Thoracic aorta (tissue), 2 donors: ENCODE measurements at regions not wholly inside any gene's neighbourhood (a gene's known extent, or its start where the extent isn't known, plus 50 kb on each side); places are given as distances from the start of the nearest gene placed in this dataset.

Experiments
- ATAC-seq: fragments of 150-250 bp; one replicate; pipeline ENCODE4 v1.8.0; 2017; ENCODE audit warnings: low read depth; ENCODE audit not compliant: insufficient number of reproducible peaks, low FRiP score
- DNase-seq: peaks from one replicate; pipeline ENCODE4 v3.0.0-alpha.2; 2020; ENCODE audit warnings: low spot score
- H3K27ac ChIP-seq, 2 donors: fragments of 200-600 bp; sonication (generic); 1 replicate in 1 of 2; 2 replicates in 1 of 2; pipeline ENCODE4 v1.5.1; 2016; ENCODE audit warnings: mild to moderate bottlenecking in 2 of 2, moderate library complexity in 2 of 2
- H3K27me3 ChIP-seq: fragments of 200-600 bp; sonication (generic); replicated peaks from 2 replicates; pipeline ENCODE4 v1.6.0; 2016; ENCODE audit warnings: mild to moderate bottlenecking; ENCODE audit not compliant: insufficient read depth
- H3K36me3 ChIP-seq: fragments of 200-600 bp; sonication (generic); one replicate; pipeline ENCODE4 v1.5.1; 2016
- H3K4me1 ChIP-seq, 2 donors: fragments of 200-600 bp; sonication (generic); 1 replicate in 1 of 2; 2 replicates in 1 of 2; pipeline versions ENCODE4 v1.5.1 to v1.6.0; 2016; ENCODE audit warnings: low read depth in 2 of 2, mild to moderate bottlenecking in 1 of 2; ENCODE audit not compliant: control insufficient read depth in 1 of 2
- H3K4me3 ChIP-seq: fragments of 200-600 bp; sonication (generic); 2 replicates; pipeline ENCODE4 v1.5.1; 2016; ENCODE audit warnings: mild to moderate bottlenecking
- H3K9me3 ChIP-seq: fragments of 200-600 bp; sonication (generic); 2 replicates; pipeline ENCODE4 v1.5.1; 2016
- CTCF ChIP-seq: fragments of 200-600 bp; sonication (generic); IDR thresholded peaks from one replicate; pipeline ENCODE4 v1.5.1; 2019; ENCODE audit warnings: antibody characterized with exemption

- no peaks in the 10 kb centered on the region for H3K36me3 ChIP-seq
- H3K4me3 ChIP-seq: no peak overlapping the region
Observed at GRCh38 chr4:89657931-89658700, 178.8 kb downstream of the SNCA start.

GRCh38 chr4:89653012-89653411 lies 183.9 kb downstream of the SNCA start:
- no peaks in the 10 kb centered on the region for H3K27me3 ChIP-seq
- H3K4me1 ChIP-seq: no peaks in the 10 kb centered on the region
- ATAC-seq: no peak
- H3K9me3 ChIP-seq: no peaks in the 10 kb centered on the region
- no peak overlapping the region for H3K27ac ChIP-seq
- H3K36me3 ChIP-seq: no peaks in the 10 kb centered on the region
- no peak for DNase-seq
- TF ChIP-seq CTCF: no peak
- H3K4me3 ChIP-seq: no peak overlapping the region

More at GRCh38 chr4:89657931-89658700, 178.8 kb downstream of the SNCA start:
- H3K4me1 ChIP-seq: no peaks in the 10 kb centered on the region
- H3K9me3 ChIP-seq: no peaks in the 10 kb centered on the region
- ATAC-seq (no peak), DNase-seq (no peak)
- no peaks in the 10 kb centered on the region for H3K27me3 ChIP-seq
- H3K27ac ChIP-seq: no peak overlapping the region
- no peak for TF ChIP-seq CTCF

GRCh38 chr4:89645482-89645881 lies 191.5 kb downstream of the SNCA start:
- DNase-seq (no peak), ATAC-seq (no peak)
- no peaks in the 10 kb centered on the region for H3K36me3 ChIP-seq
- no peak for TF ChIP-seq CTCF
- H3K27me3 ChIP-seq: no peaks in the 10 kb centered on the region
- no peak overlapping the region for H3K27ac ChIP-seq
- no peaks in the 10 kb centered on the region for H3K9me3 ChIP-seq
- no peak overlapping the region for H3K4me3 ChIP-seq
- no peaks in the 10 kb centered on the region for H3K4me1 ChIP-seq

GRCh38 chr4:89641367-89641687 lies 195.6 kb downstream of the SNCA start:
- no peaks in the 10 kb centered on the region for H3K27me3 ChIP-seq
- H3K4me1 ChIP-seq: no peaks in the 10 kb centered on the region
- no peak for TF ChIP-seq CTCF
- ATAC-seq (no peak), DNase-seq (no peak)
- no peaks in the 10 kb centered on the region for H3K9me3 ChIP-seq
- H3K4me3 ChIP-seq: no peak overlapping the region
- no peaks in the 10 kb centered on the region for H3K36me3 ChIP-seq
- no peak overlapping the region for H3K27ac ChIP-seq

- no peaks in the 10 kb centered on the region for H3K36me3 ChIP-seq
- H3K27ac ChIP-seq: no peak overlapping the region
- no peaks in the 10 kb centered on the region for H3K4me1 ChIP-seq
- no peak overlapping the region for H3K4me3 ChIP-seq
- DNase-seq: no peak
- ATAC-seq: no peak
- H3K27me3 ChIP-seq: no peaks in the 10 kb centered on the region
- TF ChIP-seq CTCF: no peak
- no peaks in the 10 kb centered on the region for H3K9me3 ChIP-seq
Observed at GRCh38 chr4:89640620-89641366, 196.2 kb downstream of the SNCA start.
